Esophagus (tissue), 2 donors: ENCODE measurements at regions not wholly inside any gene's neighbourhood (a gene's known extent, or its start where the extent isn't known, plus 50 kb on each side); places are given as distances from the start of the nearest gene placed in this dataset.

ENCODE experiments used
- H3K27ac ChIP-seq, 2 donors: one replicate each; pipeline ENCODE4 v1.5.1; 2013; ENCODE audit warnings: low read depth in 2 of 2, mild to moderate bottlenecking in 2 of 2, inconsistent platforms in 1 of 2, low read length in 1 of 2, moderate library complexity in 1 of 2
- H3K27me3 ChIP-seq, 2 donors: one replicate each; pipeline ENCODE4 v1.6.1; 2013; ENCODE audit warnings: low read length in 2 of 2, control low read depth in 1 of 2, mild to moderate bottlenecking in 1 of 2; ENCODE audit not compliant: insufficient read depth in 2 of 2, control insufficient read depth in 1 of 2
- H3K36me3 ChIP-seq, 2 donors: one replicate each; pipeline ENCODE4 v1.6.1; 2013; ENCODE audit warnings: low read length in 1 of 2; ENCODE audit not compliant: control insufficient read depth in 2 of 2, insufficient read depth in 2 of 2
- H3K4me1 ChIP-seq, 2 donors: one replicate each; pipeline ENCODE4 v1.6.1; 2013; ENCODE audit warnings: low read length in 1 of 2; ENCODE audit not compliant: control insufficient read depth in 2 of 2, insufficient read depth in 2 of 2
- H3K4me3 ChIP-seq, 2 donors: one replicate each; pipeline ENCODE4 v1.5.1; 2013; ENCODE audit warnings: low read length in 2 of 2, mild to moderate bottlenecking in 2 of 2, low read depth in 1 of 2, moderate library complexity in 1 of 2
- H3K9me3 ChIP-seq, 2 donors: one replicate each; pipeline ENCODE4 v1.6.1; 2013; ENCODE audit warnings: mild to moderate bottlenecking in 2 of 2, low read depth in 1 of 2, low read length in 1 of 2, moderate library complexity in 1 of 2; ENCODE audit not compliant: control insufficient read depth in 2 of 2, insufficient read depth in 1 of 2
- WGBS, 2 donors: extraction: QIAGEN DNeasy Blood & Tissue Kit; methylation state at CpG; one replicate each; pipeline ENCODE4 v1.1.7; 2013; 5-methylcytosine and 5-hydroxymethylcytosine counted together
- donor health status: healthy with polysubstance abuse.
- donor health status: Bipolar disorder and iron deficiency.

DNA sequence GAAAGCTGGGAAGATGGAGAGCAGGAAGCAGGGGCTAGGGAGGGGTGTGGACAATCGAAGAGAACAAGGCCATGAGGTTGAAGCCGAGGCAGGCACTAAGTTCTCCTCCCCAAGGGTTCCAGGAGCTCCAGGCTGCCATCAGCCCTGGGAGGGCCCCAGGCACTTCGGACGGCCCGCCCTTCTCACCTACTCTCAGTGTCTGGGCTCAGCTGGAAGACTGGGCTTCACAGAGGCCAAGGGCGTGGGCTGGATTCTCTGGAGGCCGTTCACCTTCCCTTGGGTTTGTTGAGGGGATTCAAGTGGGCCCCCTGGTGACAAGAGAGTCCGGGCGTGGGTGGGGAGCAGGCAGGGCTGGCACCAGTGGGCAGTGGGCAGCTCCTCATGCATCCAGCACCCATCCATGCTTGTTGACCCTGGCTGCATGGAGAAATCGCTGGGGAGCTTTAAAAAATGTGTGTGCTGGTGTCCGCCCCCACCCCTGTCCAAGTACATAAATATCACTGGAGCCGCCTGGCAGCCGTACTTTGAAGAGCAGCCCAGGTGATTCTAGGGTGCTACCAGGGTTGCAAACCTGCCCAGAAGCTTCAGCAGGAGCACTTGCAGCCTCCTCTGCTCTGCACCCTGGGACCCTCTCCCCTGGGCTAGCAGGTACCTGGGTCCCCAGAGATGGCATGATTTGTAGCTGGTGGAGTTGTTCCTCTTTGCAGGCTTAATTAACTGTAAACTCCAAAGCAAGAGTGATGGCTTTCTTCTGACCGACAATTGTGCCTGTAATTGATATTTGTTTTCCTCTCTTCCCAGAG lies 74.3 kb downstream of the RTL6 start:
- Histone ChIP-seq H3K4me3 (no peak overlapping the region), H3K27ac (no peak overlapping the region), H3K27me3 (no peaks in the 10 kb centered on the region), H3K9me3 (peaks cover 0 to 4% of the 10 kb centered on the region in 2 donors), H3K4me1 (no peaks in the 10 kb centered on the region), H3K36me3 (no peaks in the 10 kb centered on the region)
- 80 to 85% methylated on average over 14 of the region's 14 CpGs for WGBS, 2 donors

- Histone ChIP-seq H3K27ac (no peak overlapping the region), H3K36me3 (no peaks in the 10 kb centered on the region), H3K27me3 (no peaks in the 10 kb centered on the region), H3K4me1 (no peaks in the 10 kb centered on the region), H3K9me3 (peaks cover 0 to 4% of the 10 kb centered on the region in 2 donors), H3K4me3 (no peak overlapping the region)
- 68 to 71% methylated on average over 12 of the region's 12 CpGs for WGBS, 2 donors
Observed at GRCh38 chr22:44422746-44423380, 75.2 kb downstream of the RTL6 start.

DNA sequence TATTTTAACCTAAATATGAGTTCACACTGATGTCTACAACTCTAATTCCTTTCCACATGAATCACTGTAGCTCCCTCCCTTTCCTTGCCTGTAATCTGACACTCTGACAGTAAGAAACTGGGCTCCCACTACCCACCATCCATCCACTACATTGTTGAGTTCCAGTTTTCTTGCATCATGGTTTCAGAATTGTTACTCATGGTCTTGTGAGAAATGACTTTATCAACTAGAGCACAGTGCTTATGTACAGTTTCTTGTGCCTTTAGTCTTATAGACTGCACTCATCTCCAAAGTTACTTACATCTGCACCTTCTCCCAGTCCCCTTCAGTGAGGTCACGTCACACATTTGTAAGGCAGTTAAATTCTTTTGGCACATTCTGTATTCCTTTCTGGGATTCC lies 78.6 kb downstream of the RTL6 start:
- Histone ChIP-seq H3K9me3 (peaks cover 0 to 4% of the 10 kb centered on the region in 2 donors), H3K36me3 (no peaks in the 10 kb centered on the region), H3K4me3 (no peak overlapping the region), H3K27ac (no peak overlapping the region), H3K27me3 (no peaks in the 10 kb centered on the region), H3K4me1 (no peaks in the 10 kb centered on the region)
- WGBS, 2 donors, result 69 to 79% methylated on average over 1 of the region's 1 CpG

DNA sequence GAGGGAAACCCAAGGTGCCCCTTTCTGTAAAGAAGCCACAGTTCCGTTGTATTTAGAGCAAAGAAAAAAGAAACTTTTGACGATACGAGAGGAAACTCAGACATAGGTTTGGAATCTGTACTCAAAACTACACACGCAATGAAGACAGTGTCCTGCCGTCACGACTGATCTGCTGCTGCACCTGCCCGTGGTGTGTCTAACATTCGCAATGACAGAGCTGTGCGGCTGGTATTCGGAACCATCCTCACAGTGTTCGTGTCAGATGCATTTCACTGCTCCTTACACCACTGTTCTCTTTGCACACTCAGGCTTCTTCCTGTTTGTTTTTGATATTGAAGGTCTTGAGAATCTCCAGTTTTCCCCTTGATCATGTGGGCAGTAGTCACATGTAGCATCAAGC lies 84.8 kb downstream of the RTL6 start:
- Histone ChIP-seq H3K4me3 (no peak overlapping the region), H3K27me3 (peaks cover 0 to 3% of the 10 kb centered on the region in 2 donors)
- WGBS, 2 donors, result 91% methylated on average over 11 of the region's 11 CpGs

DNA sequence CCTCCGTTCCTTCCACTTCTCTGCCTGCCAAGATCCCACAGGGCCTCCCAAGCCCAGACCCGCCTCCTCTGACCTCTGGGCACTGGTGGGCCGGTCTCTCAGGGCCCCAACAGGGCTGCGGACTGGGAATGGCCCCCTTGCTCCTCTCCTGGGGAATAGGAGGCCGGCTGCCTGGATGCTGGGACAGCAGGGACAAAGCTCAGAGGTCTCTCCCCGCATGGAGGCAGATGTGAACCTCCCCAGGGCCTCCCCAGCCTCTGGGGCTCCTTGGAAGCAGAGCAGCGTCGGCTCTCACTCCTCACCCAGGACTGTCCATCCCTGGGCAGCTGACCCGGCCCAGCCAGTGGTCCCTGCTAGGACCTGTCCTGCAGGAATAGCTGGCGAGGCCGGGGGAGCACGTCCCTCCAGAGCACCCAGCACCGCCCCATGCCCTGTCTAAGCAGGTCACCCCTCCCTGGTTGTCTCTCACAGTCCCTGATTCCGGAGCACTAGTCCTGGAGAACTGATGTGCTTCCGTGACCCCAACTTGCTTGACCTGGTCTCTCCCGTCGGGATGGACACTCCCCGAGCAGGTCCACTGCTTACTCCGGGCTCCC lies 85.8 kb downstream of the RTL6 start:
- Histone ChIP-seq H3K9me3 (no peaks in the 10 kb centered on the region), H3K36me3 (no peaks in the 10 kb centered on the region), H3K4me3 (no peak overlapping the region), H3K27me3 (peaks cover 0 to 3% of the 10 kb centered on the region in 2 donors), H3K27ac (no peak overlapping the region), H3K4me1 (no peaks in the 10 kb centered on the region)
- 76 to 79% methylated on average over 19 of the region's 19 CpGs for WGBS, 2 donors

More for the DNA sequence above, 84.8 kb downstream of the RTL6 start:
- Histone ChIP-seq H3K27ac (no peak overlapping the region), H3K36me3 (no peaks in the 10 kb centered on the region), H3K4me1 (no peaks in the 10 kb centered on the region), H3K9me3 (no peaks in the 10 kb centered on the region)

- Histone ChIP-seq H3K27ac (no peak overlapping the region), H3K9me3 (no peaks in the 10 kb centered on the region), H3K4me3 (no peak overlapping the region), H3K27me3 (peaks cover 0 to 3% of the 10 kb centered on the region in 2 donors), H3K36me3 (no peaks in the 10 kb centered on the region), H3K4me1 (peaks cover 0 to 4% of the 10 kb centered on the region in 2 donors)
- WGBS, 2 donors, result 52 to 53% methylated on average over 37 of the region's 37 CpGs
Observed at GRCh38 chr22:44411226-44412135, 86.6 kb downstream of the RTL6 start.

DNA sequence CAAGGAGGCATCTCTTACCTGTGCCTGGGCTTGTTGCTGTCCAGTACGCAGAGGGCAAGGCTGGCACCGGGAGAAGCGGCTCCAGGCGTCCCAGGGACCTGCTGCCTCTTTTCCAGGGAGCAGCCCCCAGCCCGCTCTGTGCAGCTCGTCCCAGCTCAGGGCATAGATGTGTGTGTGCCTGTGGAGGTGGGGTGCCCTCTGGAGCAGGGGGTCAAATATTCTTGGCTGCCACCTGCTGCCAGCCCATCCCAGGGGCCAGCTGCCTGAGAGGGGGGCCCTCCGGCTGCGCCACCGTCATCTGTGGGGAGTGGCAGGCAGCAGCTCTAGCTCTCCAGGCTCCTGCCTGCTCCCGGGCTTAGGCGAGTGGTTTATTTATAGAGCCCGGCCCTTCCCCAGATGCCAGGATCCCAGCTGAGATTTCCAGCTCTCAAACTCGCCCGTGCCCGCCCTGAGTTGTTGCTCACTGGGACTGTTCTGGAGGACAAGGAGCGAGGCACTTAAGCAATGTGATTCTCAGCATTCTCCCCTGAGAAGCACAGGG lies 87.5 kb downstream of the RTL6 start:
- Histone ChIP-seq H3K36me3 (no peaks in the 10 kb centered on the region), H3K4me1 (peaks cover 0 to 4% of the 10 kb centered on the region in 2 donors), H3K9me3 (no peaks in the 10 kb centered on the region), H3K4me3 (no peak overlapping the region), H3K27ac (no peak overlapping the region), H3K27me3 (peaks cover 0 to 3% of the 10 kb centered on the region in 2 donors)
- 50 to 60% methylated on average over 16 of the region's 16 CpGs for WGBS, 2 donors

- no peaks in the 10 kb centered on the region for H3K36me3 ChIP-seq
- WGBS, 2 donors, result 76 to 87% methylated on average over 7 of the region's 7 CpGs
- H3K4me1 ChIP-seq, result peaks cover 0 to 4% of the 10 kb centered on the region in 2 donors
- H3K27me3 ChIP-seq, result peaks cover 0 to 3% of the 10 kb centered on the region in 2 donors
- H3K4me3 ChIP-seq, result no peak overlapping the region
- no peaks in the 10 kb centered on the region for H3K9me3 ChIP-seq
- no peak overlapping the region for H3K27ac ChIP-seq
Observed at GRCh38 chr22:44409974-44410316, 88.1 kb downstream of the RTL6 start.
